ENCODE measurements at regions not wholly inside any gene's neighbourhood (a gene's known extent, or its start where the extent isn't known, plus 50 kb on each side); places are given as distances from the start of the nearest gene placed in this dataset.

DNA sequence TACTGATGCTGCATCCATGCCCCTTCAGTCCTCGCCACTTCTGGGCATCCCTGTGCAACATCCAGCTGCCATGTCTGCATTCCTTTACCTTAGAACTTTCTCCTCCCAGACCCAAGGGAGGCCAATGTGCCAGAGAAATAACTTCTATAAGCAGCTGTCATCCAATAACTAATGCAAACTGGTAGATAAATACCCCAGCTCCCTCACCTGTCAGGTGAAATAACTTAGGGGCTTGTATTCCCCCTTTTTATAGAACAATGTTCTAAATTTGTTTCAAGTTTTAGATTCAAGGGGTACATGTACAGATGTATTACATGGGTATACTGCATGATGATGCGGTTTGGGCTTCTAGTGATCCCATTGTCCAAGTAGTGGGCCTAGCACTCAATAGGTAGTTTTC lies 880.1 kb downstream of the UQCRFS1 start:
- FAIRE-seq, result no peak
- TF ChIP-seq TAF1 (IDR thresholded peaks at IDR 0.05; ENCODE audit: low read depth, low read length), result no peak
- no peak for TF ChIP-seq POU2F2 (IDR thresholded peaks at IDR 0.05; ENCODE audit: low read depth, low read length)
- TF ChIP-seq POLR2AphosphoS5 (IDR thresholded peaks at IDR 0.05; ENCODE audit: low read depth, low read length), result no peak
- TF ChIP-seq PAX5 (IDR thresholded peaks at IDR 0.05; ENCODE audit: insufficient read depth, low read length, severe bottlenecking), result no peak
- no peak for TF ChIP-seq SPI1 (IDR thresholded peaks at IDR 0.05; ENCODE audit: low read depth, low read length)
- no peak for TF ChIP-seq POLR2A (IDR thresholded peaks at IDR 0.05; ENCODE audit: low read depth, low read length)

DNA sequence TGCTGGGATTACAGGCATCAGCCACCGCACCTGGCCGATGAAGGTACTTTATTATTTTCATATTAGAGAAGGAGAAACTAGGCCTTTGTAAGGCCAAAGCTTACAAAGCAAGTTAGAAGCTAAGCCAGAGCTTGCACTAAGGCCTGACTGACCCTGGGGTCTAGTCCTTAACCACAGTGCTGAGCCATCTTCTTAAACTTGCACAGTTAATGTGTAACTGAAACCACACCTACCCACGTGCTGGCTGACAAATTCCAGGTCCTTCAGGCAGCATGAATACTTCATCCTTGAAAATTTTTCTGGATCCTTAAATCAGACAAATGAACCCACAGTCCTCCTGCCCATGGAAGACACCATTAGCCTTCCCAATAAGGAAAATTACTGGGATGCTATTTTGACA lies 880.6 kb downstream of the UQCRFS1 start:
- no peak for FAIRE-seq
- TF ChIP-seq TAF1 (IDR thresholded peaks at IDR 0.05; ENCODE audit: low read depth, low read length) (no peak), POLR2A (IDR thresholded peaks at IDR 0.05; ENCODE audit: low read depth, low read length) (no peak), POLR2AphosphoS5 (IDR thresholded peaks at IDR 0.05; ENCODE audit: low read depth, low read length) (no peak), SPI1 (IDR thresholded peaks at IDR 0.05; ENCODE audit: low read depth, low read length) (no peak), PAX5 (IDR thresholded peaks at IDR 0.05; ENCODE audit: insufficient read depth, low read length, severe bottlenecking) (no peak), POU2F2 (IDR thresholded peaks at IDR 0.05; ENCODE audit: low read depth, low read length) (no peak)
- DNase-seq (ENCODE audit: insufficient read length, low spot score), result no peak

More for the DNA sequence above, 880.1 kb downstream of the UQCRFS1 start:
- no peak for DNase-seq (ENCODE audit: insufficient read length, low spot score)

GRCh38 chr19:28331596-28331995 lies 881.4 kb downstream of the UQCRFS1 start:
- TF ChIP-seq POLR2A (IDR thresholded peaks at IDR 0.05; ENCODE audit: low read depth, low read length) (no peak), POLR2AphosphoS5 (IDR thresholded peaks at IDR 0.05; ENCODE audit: low read depth, low read length) (no peak), SPI1 (IDR thresholded peaks at IDR 0.05; ENCODE audit: low read depth, low read length) (no peak), POU2F2 (IDR thresholded peaks at IDR 0.05; ENCODE audit: low read depth, low read length) (no peak), PAX5 (IDR thresholded peaks at IDR 0.05; ENCODE audit: insufficient read depth, low read length, severe bottlenecking) (no peak), TAF1 (IDR thresholded peaks at IDR 0.05; ENCODE audit: low read depth, low read length) (no peak)
- FAIRE-seq, result no peak
- no peak for DNase-seq (ENCODE audit: insufficient read length, low spot score)

DNA sequence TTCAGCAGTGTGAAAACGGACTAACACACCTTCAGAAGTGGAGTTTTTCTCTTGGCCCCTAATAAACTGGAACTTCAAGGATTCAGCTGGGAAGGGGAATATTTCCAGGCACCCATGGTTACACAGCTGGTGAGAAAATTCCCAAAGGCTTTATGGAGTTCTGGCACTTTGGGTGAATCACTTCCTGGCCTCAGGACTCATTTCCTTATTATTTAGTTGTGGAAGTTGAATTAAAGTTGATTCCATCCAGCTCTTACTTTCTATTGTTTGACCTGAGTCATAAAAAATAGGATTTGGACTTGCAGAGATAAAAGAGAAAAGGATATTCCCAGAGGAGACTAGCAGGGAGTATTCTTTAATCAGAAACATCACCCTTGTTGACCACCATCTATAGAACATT lies 882.1 kb downstream of the UQCRFS1 start:
- FAIRE-seq (no peak), DNase-seq (ENCODE audit: insufficient read length, low spot score) (no peak)
- TF ChIP-seq SPI1 (IDR thresholded peaks at IDR 0.05; ENCODE audit: low read depth, low read length) (no peak), PAX5 (IDR thresholded peaks at IDR 0.05; ENCODE audit: insufficient read depth, low read length, severe bottlenecking) (no peak), POLR2AphosphoS5 (IDR thresholded peaks at IDR 0.05; ENCODE audit: low read depth, low read length) (no peak), POU2F2 (IDR thresholded peaks at IDR 0.05; ENCODE audit: low read depth, low read length) (no peak), TAF1 (IDR thresholded peaks at IDR 0.05; ENCODE audit: low read depth, low read length) (no peak), POLR2A (IDR thresholded peaks at IDR 0.05; ENCODE audit: low read depth, low read length) (no peak)

DNA sequence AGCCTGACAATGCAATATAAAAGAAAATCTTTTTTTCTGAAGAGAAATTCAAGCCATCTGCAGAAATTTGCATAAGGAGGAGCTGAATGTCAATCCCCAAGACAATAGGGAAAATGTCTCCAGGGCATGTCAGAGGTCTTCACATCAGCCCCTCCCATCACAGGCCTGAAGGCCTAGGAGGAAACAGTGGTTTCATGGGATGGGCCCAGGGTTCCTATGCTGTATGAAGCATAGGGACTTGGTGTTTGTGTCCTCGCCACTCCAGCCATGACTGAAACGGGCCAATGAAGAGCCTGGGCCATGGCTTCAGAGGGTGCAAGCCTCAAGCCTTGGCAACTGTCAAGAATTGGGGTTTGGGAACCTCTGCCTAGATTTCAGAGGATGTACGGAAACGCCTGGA lies 883.5 kb downstream of the UQCRFS1 start:
- no peak for DNase-seq (ENCODE audit: insufficient read length, low spot score)
- no peak for FAIRE-seq
- no peak for TF ChIP-seq POLR2AphosphoS5 (IDR thresholded peaks at IDR 0.05; ENCODE audit: low read depth, low read length)
- TF ChIP-seq POLR2A (IDR thresholded peaks at IDR 0.05; ENCODE audit: low read depth, low read length), result no peak
- TF ChIP-seq POU2F2 (IDR thresholded peaks at IDR 0.05; ENCODE audit: low read depth, low read length), result no peak
- no peak for TF ChIP-seq TAF1 (IDR thresholded peaks at IDR 0.05; ENCODE audit: low read depth, low read length)
- no peak for TF ChIP-seq SPI1 (IDR thresholded peaks at IDR 0.05; ENCODE audit: low read depth, low read length)
- TF ChIP-seq PAX5 (IDR thresholded peaks at IDR 0.05; ENCODE audit: insufficient read depth, low read length, severe bottlenecking), result no peak

GRCh38 chr19:28327905-28328304 lies 885.0 kb downstream of the UQCRFS1 start:
- DNase-seq (ENCODE audit: insufficient read length, low spot score) (no peak), FAIRE-seq (no peak)
- no peak for TF ChIP-seq POLR2AphosphoS5 (IDR thresholded peaks at IDR 0.05; ENCODE audit: low read depth, low read length)
- TF ChIP-seq PAX5 (IDR thresholded peaks at IDR 0.05; ENCODE audit: insufficient read depth, low read length, severe bottlenecking), result no peak
- no peak for TF ChIP-seq POU2F2 (IDR thresholded peaks at IDR 0.05; ENCODE audit: low read depth, low read length)
- no peak for TF ChIP-seq POLR2A (IDR thresholded peaks at IDR 0.05; ENCODE audit: low read depth, low read length)
- TF ChIP-seq SPI1 (IDR thresholded peaks at IDR 0.05; ENCODE audit: low read depth, low read length), result no peak
- no peak for TF ChIP-seq TAF1 (IDR thresholded peaks at IDR 0.05; ENCODE audit: low read depth, low read length)

GRCh38 chr19:28326746-28327145 lies 886.2 kb downstream of the UQCRFS1 start:
- DNase-seq (ENCODE audit: insufficient read length, low spot score), result no peak
- TF ChIP-seq POU2F2 (IDR thresholded peaks at IDR 0.05; ENCODE audit: low read depth, low read length), result no peak
- no peak for TF ChIP-seq SPI1 (IDR thresholded peaks at IDR 0.05; ENCODE audit: low read depth, low read length)
- no peak for TF ChIP-seq PAX5 (IDR thresholded peaks at IDR 0.05; ENCODE audit: insufficient read depth, low read length, severe bottlenecking)
- no peak for TF ChIP-seq POLR2A (IDR thresholded peaks at IDR 0.05; ENCODE audit: low read depth, low read length)
- TF ChIP-seq TAF1 (IDR thresholded peaks at IDR 0.05; ENCODE audit: low read depth, low read length), result no peak
- no peak for TF ChIP-seq POLR2AphosphoS5 (IDR thresholded peaks at IDR 0.05; ENCODE audit: low read depth, low read length)
- no peak for FAIRE-seq

GRCh38 chr19:28324275-28325060 lies 888.5 kb downstream of the UQCRFS1 start:
- TF ChIP-seq TAF1 (IDR thresholded peaks at IDR 0.05; ENCODE audit: low read depth, low read length), result no peak
- TF ChIP-seq POLR2AphosphoS5 (IDR thresholded peaks at IDR 0.05; ENCODE audit: low read depth, low read length), result no peak
- TF ChIP-seq SPI1 (IDR thresholded peaks at IDR 0.05; ENCODE audit: low read depth, low read length), result no peak
- no peak for TF ChIP-seq PAX5 (IDR thresholded peaks at IDR 0.05; ENCODE audit: insufficient read depth, low read length, severe bottlenecking)
- no peak for TF ChIP-seq POU2F2 (IDR thresholded peaks at IDR 0.05; ENCODE audit: low read depth, low read length)
- FAIRE-seq, result no peak
- DNase-seq (ENCODE audit: insufficient read length, low spot score), result no peak

GRCh38 chr19:28322945-28323344 lies 890.0 kb downstream of the UQCRFS1 start:
- DNase-seq (ENCODE audit: insufficient read length, low spot score), result no peak
- FAIRE-seq, result no peak
- no peak for TF ChIP-seq TAF1 (IDR thresholded peaks at IDR 0.05; ENCODE audit: low read depth, low read length)
- no peak for TF ChIP-seq PAX5 (IDR thresholded peaks at IDR 0.05; ENCODE audit: insufficient read depth, low read length, severe bottlenecking)
- TF ChIP-seq POLR2A (IDR thresholded peaks at IDR 0.05; ENCODE audit: low read depth, low read length), result no peak

Measured in GM12891 (cell line).